SU-DHL-6 (cell line): ENCODE measurements at regions not wholly inside any gene's neighbourhood (a gene's known extent, or its start where the extent isn't known, plus 50 kb on each side); places are given as distances from the start of the nearest gene placed in this dataset.

ENCODE experiments used
- H2AFZ ChIP-seq: fragments of 200-600 bp; sonication (generic); 2 replicates; pipeline ENCODE4 v1.6.1; 2014; ENCODE audit warnings: low read depth, mild to moderate bottlenecking, moderate library complexity, mixed read lengths, antibody characterized with exemption, low read length; ENCODE audit not compliant: severe bottlenecking
- H3F3A ChIP-seq: fragments of 200-600 bp; shearing (Covaris generic); 2 replicates; pipeline ENCODE4 v1.6.0; 2016; ENCODE audit warnings: antibody characterized with exemption, mild to moderate bottlenecking; ENCODE audit not compliant: insufficient read depth
- H3K27ac ChIP-seq: fragments of 200-600 bp; sonication (generic); 2 replicates; pipeline ENCODE4 v1.5.1; 2016; ENCODE audit warnings: low read depth, mild to moderate bottlenecking, low read length, moderate library complexity, mixed read lengths
- H3K27me3 ChIP-seq: fragments of 200-600 bp; sonication (generic), shearing (Covaris generic); 2 replicates; pipeline ENCODE4 v1.6.0; 2014; ENCODE audit warnings: mild to moderate bottlenecking, low read length
- H3K36me3 ChIP-seq: fragments of 200-600 bp; sonication (generic); 2 replicates; pipeline ENCODE4 v1.6.1; 2014; ENCODE audit warnings: mild to moderate bottlenecking, low read length, mixed read lengths
- H3K4me2 ChIP-seq: fragments of 300-600, 200-600 bp; shearing (Covaris generic), sonication (generic); 2 replicates; pipeline ENCODE4 v1.6.0; 2014; ENCODE audit warnings: low read length, low read depth, mild to moderate bottlenecking; ENCODE audit not compliant: poor library complexity, severe bottlenecking
- H3K4me3 ChIP-seq: fragments of 200-600 bp; sonication (generic); 2 replicates; pipeline ENCODE4 v1.5.1; 2014; ENCODE audit warnings: antibody characterized with exemption, low read length, mild to moderate bottlenecking, mixed read lengths; ENCODE audit not compliant: insufficient read depth, poor library complexity, severe bottlenecking
- H3K79me2 ChIP-seq: fragments of 200-600 bp; sonication (generic); 2 replicates; pipeline ENCODE4 v1.6.1; 2014; ENCODE audit warnings: mild to moderate bottlenecking, low read length, moderate library complexity; ENCODE audit not compliant: insufficient read depth
- H3K9ac ChIP-seq: fragments of 200-600 bp; sonication (generic); 2 replicates; pipeline ENCODE4 v1.7.0; 2014; ENCODE audit warnings: mild to moderate bottlenecking, low read length
- H3K9me2 ChIP-seq: fragments of 200-600 bp; sonication (generic); replicated peaks from 2 replicates; pipeline ENCODE4 v1.6.1; 2014; ENCODE audit warnings: low read length; ENCODE audit not compliant: insufficient read depth
- H3K9me3 ChIP-seq: fragments of 200-600 bp; sonication (generic); 2 replicates; pipeline ENCODE4 v1.6.1; 2014; ENCODE audit warnings: low read length, mixed read lengths; ENCODE audit not compliant: insufficient read depth
- H4K20me1 ChIP-seq: fragments of 200-600 bp; sonication (generic); 2 replicates; pipeline ENCODE4 v1.6.1; 2014; ENCODE audit warnings: low read depth, mild to moderate bottlenecking, antibody characterized with exemption, low read length, moderate library complexity, mixed read lengths
- EZH2phosphoT487 ChIP-seq: fragments of 200-600 bp; sonication (generic), shearing (Covaris generic); conservative IDR thresholded peaks from 2 replicates; pipeline ENCODE4 v1.6.1; 2018; ENCODE audit warnings: mild to moderate bottlenecking, antibody characterized with exemption, low read length, moderate library complexity, mixed read lengths
- TF ChIP-seq, protein P1 (sequence below): fragments of 200-600 bp; sonication (generic); IDR thresholded peaks from one replicate; pipeline ENCODE4 v1.5.1; 2017; ENCODE audit warnings: antibody characterized with exemption, mild to moderate bottlenecking, low read length, moderate library complexity; ENCODE audit not compliant: insufficient read depth, poor library complexity, severe bottlenecking

DNA sequence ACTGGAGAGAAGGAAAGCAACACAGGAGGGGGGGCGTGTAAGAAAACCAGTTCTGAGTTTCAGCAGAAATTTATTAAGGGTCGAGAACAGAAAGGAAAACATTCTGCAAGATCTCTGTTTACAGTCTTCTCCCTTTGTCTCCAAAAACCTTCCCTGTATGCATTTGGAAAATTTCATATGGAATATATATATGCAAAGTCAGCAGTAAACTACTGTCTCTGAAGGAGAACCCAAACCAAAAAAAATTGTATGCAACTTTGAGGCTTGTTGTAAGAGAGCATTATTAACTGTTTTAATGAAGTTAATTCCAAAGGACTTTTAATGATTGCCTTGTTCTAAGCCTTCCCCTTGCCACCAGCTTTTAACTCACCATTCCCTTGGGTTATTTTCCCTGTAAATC is 238.2 kb upstream of the GPR149 start:
- no peaks in the 10 kb centered on the region for H3K9me2 ChIP-seq
- no peaks in the 10 kb centered on the region for H3K36me3 ChIP-seq
- H4K20me1 ChIP-seq, result no peaks in the 10 kb centered on the region
- H3K27me3 ChIP-seq, result no peaks in the 10 kb centered on the region
- no peaks in the 10 kb centered on the region for H3K9me3 ChIP-seq
- H2AFZ ChIP-seq, result no peak overlapping the region
- H3F3A ChIP-seq, result no peaks in the 10 kb centered on the region
- no peaks in the 10 kb centered on the region for H3K79me2 ChIP-seq
- no peak for TF ChIP-seq EZH2phosphoT487
- TF ChIP-seq, protein P1, sequence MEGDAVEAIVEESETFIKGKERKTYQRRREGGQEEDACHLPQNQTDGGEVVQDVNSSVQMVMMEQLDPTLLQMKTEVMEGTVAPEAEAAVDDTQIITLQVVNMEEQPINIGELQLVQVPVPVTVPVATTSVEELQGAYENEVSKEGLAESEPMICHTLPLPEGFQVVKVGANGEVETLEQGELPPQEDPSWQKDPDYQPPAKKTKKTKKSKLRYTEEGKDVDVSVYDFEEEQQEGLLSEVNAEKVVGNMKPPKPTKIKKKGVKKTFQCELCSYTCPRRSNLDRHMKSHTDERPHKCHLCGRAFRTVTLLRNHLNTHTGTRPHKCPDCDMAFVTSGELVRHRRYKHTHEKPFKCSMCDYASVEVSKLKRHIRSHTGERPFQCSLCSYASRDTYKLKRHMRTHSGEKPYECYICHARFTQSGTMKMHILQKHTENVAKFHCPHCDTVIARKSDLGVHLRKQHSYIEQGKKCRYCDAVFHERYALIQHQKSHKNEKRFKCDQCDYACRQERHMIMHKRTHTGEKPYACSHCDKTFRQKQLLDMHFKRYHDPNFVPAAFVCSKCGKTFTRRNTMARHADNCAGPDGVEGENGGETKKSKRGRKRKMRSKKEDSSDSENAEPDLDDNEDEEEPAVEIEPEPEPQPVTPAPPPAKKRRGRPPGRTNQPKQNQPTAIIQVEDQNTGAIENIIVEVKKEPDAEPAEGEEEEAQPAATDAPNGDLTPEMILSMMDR, result no peak
- no peak overlapping the region for H3K27ac ChIP-seq
- no peak overlapping the region for H3K4me2 ChIP-seq
- H3K9ac ChIP-seq, result no peak overlapping the region
- no peak overlapping the region for H3K4me3 ChIP-seq

DNA sequence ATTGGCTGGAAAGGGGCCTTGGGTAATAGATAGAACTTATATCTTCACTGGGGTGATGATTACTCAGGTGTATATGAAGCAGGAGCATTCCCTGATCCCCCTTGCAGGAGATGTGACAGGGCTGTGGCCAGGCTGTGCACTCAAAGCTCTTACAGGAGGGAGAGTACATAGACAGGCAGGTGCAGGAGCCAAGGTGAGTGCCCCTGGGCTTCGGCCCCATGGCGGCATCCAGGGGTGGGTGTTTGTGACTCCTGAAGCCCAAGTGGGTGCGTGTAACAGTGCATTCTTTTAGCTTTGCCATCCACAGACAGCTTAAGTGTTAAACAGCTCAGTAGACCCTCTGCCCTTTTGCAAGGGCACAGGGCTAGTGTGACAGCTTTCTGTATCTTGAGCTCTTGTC is 236.6 kb upstream of the GPR149 start:
- Histone ChIP-seq H4K20me1 (no peaks in the 10 kb centered on the region), H3K27me3 (no peaks in the 10 kb centered on the region), H3K4me3 (no peak overlapping the region), H3K9me3 (no peaks in the 10 kb centered on the region), H2AFZ (no peak overlapping the region), H3K9me2 (no peaks in the 10 kb centered on the region), H3F3A (no peaks in the 10 kb centered on the region), H3K9ac (no peak overlapping the region), H3K36me3 (no peaks in the 10 kb centered on the region), H3K27ac (no peak overlapping the region), H3K79me2 (no peaks in the 10 kb centered on the region), H3K4me2 (no peak overlapping the region)
- no peak for TF ChIP-seq EZH2phosphoT487
- TF ChIP-seq, protein P1, result no peak

DNA sequence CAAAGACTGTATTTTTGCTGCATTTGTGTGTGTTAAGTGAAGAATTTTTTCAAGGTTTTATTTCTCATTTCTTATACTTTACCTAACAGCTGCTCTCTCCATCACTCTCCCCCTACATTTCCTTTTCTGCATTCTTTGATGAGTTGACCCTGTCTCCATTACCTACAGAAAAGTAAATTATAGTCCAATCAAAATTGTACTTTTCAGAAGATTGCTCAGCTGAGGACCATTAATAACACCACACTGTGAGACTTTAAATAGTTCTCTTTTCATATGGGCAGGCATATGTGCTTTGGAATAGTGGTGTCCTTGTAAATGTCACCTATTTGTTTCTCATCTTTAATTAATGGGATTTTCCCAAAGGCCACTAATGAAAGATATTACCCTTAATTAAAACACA is 234.7 kb upstream of the GPR149 start:
- no peak overlapping the region for H3K27ac ChIP-seq
- TF ChIP-seq EZH2phosphoT487, result no peak
- TF ChIP-seq, protein P1, result no peak
- no peaks in the 10 kb centered on the region for H3F3A ChIP-seq
- no peaks in the 10 kb centered on the region for H3K79me2 ChIP-seq
- H3K27me3 ChIP-seq, result no peaks in the 10 kb centered on the region
- no peak overlapping the region for H3K4me2 ChIP-seq
- H3K36me3 ChIP-seq, result no peaks in the 10 kb centered on the region
- H3K4me3 ChIP-seq, result no peak overlapping the region
- no peak overlapping the region for H3K9ac ChIP-seq
- H2AFZ ChIP-seq, result no peak overlapping the region
- no peaks in the 10 kb centered on the region for H3K9me3 ChIP-seq
- H3K9me2 ChIP-seq, result no peaks in the 10 kb centered on the region
- no peaks in the 10 kb centered on the region for H4K20me1 ChIP-seq
